Stimulated activated CD4-positive, alpha-beta T cell treated with anti-CD3 and anti-CD28 coated beads, Interleukin-4, amount 100 ng/mL, for 4 hours (primary cell): ENCODE measurements at regions not wholly inside any gene's neighbourhood (a gene's known extent, or its start where the extent isn't known, plus 50 kb on each side); places are given as distances from the start of the nearest gene placed in this dataset.

Experiments used
- DNase-seq, 2 experiments: peaks; one replicate each; pipeline ENCODE4 v3.0.0-alpha.2; 2020

DNA sequence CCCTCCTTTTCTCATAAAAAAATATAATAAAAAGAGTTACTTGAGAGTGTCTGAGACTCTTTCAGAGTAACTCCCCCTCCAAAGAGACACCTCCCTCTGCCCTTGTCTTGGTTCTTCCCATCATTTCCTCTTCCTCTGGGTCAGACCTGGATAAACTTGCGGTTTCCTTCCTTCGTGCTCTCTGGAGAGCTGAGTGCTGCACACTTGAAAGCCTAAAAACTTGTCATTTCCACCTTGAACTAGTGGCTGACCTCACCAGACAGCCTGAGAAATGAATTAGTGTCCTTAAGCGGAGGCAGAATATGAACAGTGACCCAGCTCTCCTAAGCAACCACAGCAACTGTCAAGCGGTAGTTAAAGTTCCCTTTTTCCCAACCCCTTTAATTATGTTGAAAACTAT, 88.4 kb upstream of the PROX1 start:
- no peak for DNase-seq

GRCh38 chr1:213905344-213905743, 82.4 kb upstream of the PROX1 start:
- no peak for DNase-seq

DNA sequence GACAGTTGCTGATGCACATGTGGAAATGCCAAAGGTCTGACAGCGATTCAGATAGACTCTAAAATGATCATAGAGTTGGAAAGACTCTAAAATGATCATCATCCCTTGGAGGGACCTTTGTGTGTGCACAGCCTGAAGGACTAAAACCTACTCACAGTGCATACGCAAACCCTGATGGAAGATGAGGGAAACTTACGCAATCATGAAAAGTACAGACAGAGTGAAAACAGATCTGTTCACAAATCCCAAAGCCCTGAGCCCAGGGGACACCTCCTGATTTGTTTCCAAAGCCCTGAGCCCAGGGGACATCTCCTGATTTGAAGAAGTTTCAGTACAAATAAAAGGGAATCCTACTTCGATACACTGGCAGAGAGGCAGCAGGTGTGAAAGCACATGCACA, 79.3 kb upstream of the PROX1 start:
- no peak for DNase-seq

DNA sequence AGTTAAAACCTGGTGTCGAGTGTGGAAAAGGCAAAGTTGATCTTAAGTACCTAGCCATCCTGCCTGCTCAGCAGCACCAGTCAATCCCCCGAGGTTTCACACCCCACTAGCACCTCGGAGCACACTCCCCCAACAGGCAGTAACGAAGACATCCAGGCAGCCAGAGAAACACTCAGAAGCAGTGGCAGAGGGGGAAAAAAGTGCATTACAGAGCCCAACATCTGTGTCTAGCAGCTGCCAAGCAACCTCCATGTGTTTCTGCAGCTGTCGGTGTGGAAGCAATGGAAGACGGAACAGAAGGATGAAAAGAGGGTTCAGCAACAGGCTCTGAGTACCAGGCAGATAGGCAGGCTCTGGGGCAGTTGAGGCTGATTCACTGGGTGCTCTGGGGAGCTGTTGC, 73.4 kb upstream of the PROX1 start:
- DNase-seq = no peak

DNA sequence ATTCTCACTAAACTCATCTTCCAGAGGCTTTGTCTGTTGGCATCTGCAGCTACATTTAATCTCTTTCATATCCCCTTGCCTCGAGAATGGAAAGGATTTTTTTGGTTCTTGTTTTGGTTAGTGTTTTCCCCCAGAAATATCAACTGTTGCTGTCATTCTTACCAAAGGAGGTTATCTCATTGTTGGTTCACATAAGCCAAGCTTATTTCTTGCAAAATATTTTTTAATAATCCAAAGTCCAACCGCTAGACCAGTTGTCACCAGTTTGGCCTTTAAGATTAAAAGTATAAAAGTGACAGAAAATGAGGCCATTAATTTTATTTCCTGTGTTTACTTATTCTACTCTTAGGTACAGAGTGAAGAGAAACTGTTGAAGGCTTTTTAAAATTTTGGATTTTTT, 66.5 kb upstream of the PROX1 start:
- no peak for DNase-seq

DNA sequence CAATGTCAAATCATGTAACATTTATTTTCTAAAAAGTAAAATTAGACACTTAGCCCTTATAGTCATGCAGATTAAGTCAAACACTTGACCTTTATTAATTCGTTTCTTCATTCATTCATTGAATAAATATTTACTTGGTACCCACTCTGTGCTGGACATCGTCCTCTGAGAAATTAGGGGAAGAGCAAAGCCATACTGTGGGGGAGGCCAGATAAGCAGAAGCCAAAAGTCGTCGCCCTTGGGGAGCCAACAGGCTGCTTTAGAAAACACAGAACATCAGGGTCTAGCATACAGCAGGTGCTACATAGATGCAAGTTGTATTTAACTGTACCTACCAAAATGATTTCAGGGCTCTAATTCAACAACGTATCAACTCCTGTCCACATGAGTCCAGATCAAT, 66.1 kb upstream of the PROX1 start:
- DNase-seq = no peak

DNA sequence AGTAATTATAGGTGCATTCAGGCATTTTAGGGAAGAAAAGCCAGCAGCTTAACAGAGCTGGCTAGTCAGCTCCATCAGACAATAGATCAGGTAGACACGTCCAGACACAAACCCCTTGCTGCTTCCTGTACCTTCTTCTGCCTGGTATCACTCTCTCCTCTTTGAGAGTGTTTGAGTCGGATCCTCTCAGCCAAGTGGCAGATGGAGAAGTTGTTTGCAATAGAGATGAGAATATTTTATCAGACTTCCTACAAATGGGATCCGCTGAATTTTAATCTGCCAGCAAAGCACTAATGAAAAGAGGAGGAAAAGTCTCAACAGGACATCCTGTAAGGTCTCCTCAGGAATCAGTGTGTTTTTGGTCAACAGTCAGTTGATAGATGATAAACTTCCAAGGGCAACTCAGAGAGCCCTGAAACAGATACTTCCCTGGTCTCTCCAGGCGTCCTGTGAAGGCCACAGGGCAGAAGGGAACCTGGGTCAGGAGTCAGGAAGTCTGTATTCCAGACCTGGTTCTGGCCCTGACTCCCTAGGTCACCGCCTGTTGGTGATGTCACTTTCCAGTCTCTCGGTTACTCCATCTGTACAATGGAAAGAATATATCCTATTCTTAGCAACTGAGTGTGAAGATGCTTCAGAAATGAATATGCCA, 62.1 kb upstream of the PROX1 start:
- DNase-seq = no peak

- DNase-seq = no peak
Observed at GRCh38 chr1:213927846-213928245, 59.9 kb upstream of the PROX1 start.

DNA sequence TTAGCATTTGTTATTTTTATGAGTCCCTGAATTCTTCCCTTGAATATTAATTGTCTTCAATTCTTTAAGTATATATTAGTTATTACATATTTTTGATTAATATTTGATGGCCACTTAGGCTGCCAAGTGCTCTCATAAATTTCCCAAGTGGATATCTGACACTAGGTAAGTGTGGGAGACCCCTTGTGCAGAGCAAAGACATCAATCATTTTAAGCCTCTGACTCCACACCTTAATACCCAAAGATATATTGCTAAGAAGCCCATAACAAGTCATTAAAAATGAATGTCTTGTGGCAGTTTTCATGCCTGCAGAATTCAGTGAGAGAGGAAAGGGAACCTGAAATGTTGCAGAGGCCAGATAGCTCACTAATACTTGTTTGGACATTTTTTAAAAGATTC, 58.4 kb upstream of the PROX1 start:
- no peak for DNase-seq

GRCh38 chr1:213931836-213932235, 55.9 kb upstream of the PROX1 start:
- DNase-seq = no peak

- DNase-seq = no peak
Observed at GRCh38 chr1:213933336-213933735, 54.4 kb upstream of the PROX1 start.

GRCh38 chr1:213934649-213935048, 53.1 kb upstream of the PROX1 start:
- DNase-seq = no peak

- no peak for DNase-seq
Observed at GRCh38 chr1:213936571-213936970, 51.2 kb upstream of the PROX1 start.
